RWPE1 (cell line): ENCODE measurements at regions not wholly inside any gene's neighbourhood (a gene's known extent, or its start where the extent isn't known, plus 50 kb on each side); places are given as distances from the start of the nearest gene placed in this dataset.

ENCODE experiments used
- CTCF ChIA-PET: fragments of 350-600 bp; sonication (Branson Sonifier 250); formaldehyde crosslinking; extraction: SDS; loops from one replicate; lab custom pipeline; 2021; lab: Yijun Ruan, JAX
- POLR2A ChIA-PET: fragments of 400-600 bp; formaldehyde crosslinking; extraction: SDS; loops from one replicate; lab custom pipeline; 2020; ENCODE audit warnings: antibody characterized with exemption; ENCODE audit not compliant: low non-redundant PET; lab: Yijun Ruan, JAX
- DNase-seq: peaks from one replicate; pipeline ENCODE4 v3.0.0; 2012; ENCODE audit warnings: low spot score
- H3K27ac ChIP-seq: fragments of 450-650 bp; 2 replicates; pipeline ENCODE4 v1.5.1; 2017
- CTCF ChIP-seq: fragments of 450-650 bp; conservative IDR thresholded peaks from 2 replicates; pipeline ENCODE4 v1.5.1; 2017; ENCODE audit warnings: low read depth, mild to moderate bottlenecking

- no peak overlapping the region for H3K27ac ChIP-seq
- ChIA-PET POLR2A (no interaction called here), CTCF (no interaction called here)
- TF ChIP-seq CTCF: no peak
- DNase-seq: no peak
Observed at GRCh38 chr5:100322483-100322882, 212.7 kb upstream of the FAM174A start.

GRCh38 chr5:100319885-100320284 lies 215.3 kb upstream of the FAM174A start:
- no peak overlapping the region for H3K27ac ChIP-seq
- TF ChIP-seq CTCF: no peak
- POLR2A ChIA-PET: no interaction called here
- no peak for DNase-seq
- CTCF ChIA-PET: interaction anchor here (0.5 kb wide), 1 partner anchor 702 kb away, joined by 3 read pairs; no protein-coding TSS in a partner anchor

- ChIA-PET CTCF (no interaction called here), POLR2A (no interaction called here)
- H3K27ac ChIP-seq: no peak overlapping the region
- no peak for DNase-seq
- TF ChIP-seq CTCF: no peak
Observed at GRCh38 chr5:100313657-100314056, 221.5 kb upstream of the FAM174A start.

GRCh38 chr5:100311806-100312205 lies 223.4 kb upstream of the FAM174A start:
- H3K27ac ChIP-seq: no peak overlapping the region
- TF ChIP-seq CTCF: no peak
- ChIA-PET CTCF (no interaction called here), POLR2A (no interaction called here)
- DNase-seq: no peak

- CTCF ChIA-PET: no interaction called here
- POLR2A ChIA-PET: no interaction called here
- H3K27ac ChIP-seq: no peak overlapping the region
- peak; percentile 8 for DNase-seq
- TF ChIP-seq CTCF: no peak
Observed at GRCh38 chr5:100306000-100306399, 229.2 kb upstream of the FAM174A start.

GRCh38 chr5:100303216-100303615 lies 232.0 kb upstream of the FAM174A start:
- POLR2A ChIA-PET: no interaction called here
- no peak for TF ChIP-seq CTCF
- no peak overlapping the region for H3K27ac ChIP-seq
- DNase-seq: no peak
- CTCF ChIA-PET: no interaction called here

GRCh38 chr5:100299261-100299660 lies 235.9 kb upstream of the FAM174A start:
- DNase-seq: no peak
- CTCF ChIA-PET: no interaction called here
- POLR2A ChIA-PET: no interaction called here
- no peak for TF ChIP-seq CTCF
- no peak overlapping the region for H3K27ac ChIP-seq
